Liver (tissue), 8 donors: ENCODE measurements at regions not wholly inside any gene's neighbourhood (a gene's known extent, or its start where the extent isn't known, plus 50 kb on each side); places are given as distances from the start of the nearest gene placed in this dataset.

Experiments
- DNase-seq: peaks from one replicate; pipeline ENCODE4 v3.0.0-alpha.2; 2017; ENCODE audit warnings: low spot score
- H3K27ac ChIP-seq, 2 donors: one replicate each; pipeline ENCODE4 v1.7.0; 2013; ENCODE audit warnings: inconsistent platforms in 2 of 2, low read length in 2 of 2, control low read depth in 1 of 2, low read depth in 1 of 2, mild to moderate bottlenecking in 1 of 2
- H3K27me3 ChIP-seq, 4 donors: one replicate each; pipeline versions ENCODE4 v1.6.1 to v1.7.0; 2013; ENCODE audit warnings: low read length in 3 of 4, inconsistent platforms in 1 of 4, mild to moderate bottlenecking in 1 of 4, moderate library complexity in 1 of 4; ENCODE audit not compliant: control insufficient read depth in 4 of 4, insufficient read depth in 4 of 4
- H3K36me3 ChIP-seq, 4 donors: one replicate each; pipeline versions ENCODE4 v1.6.1 to v1.7.0; 2013; ENCODE audit warnings: low read length in 3 of 4, mild to moderate bottlenecking in 3 of 4, low read depth in 1 of 4, moderate library complexity in 1 of 4; ENCODE audit not compliant: control insufficient read depth in 4 of 4, insufficient read depth in 3 of 4
- H3K4me1 ChIP-seq, 4 donors: one replicate each; pipeline versions ENCODE4 v1.6.1 to v1.7.0; 2013; ENCODE audit warnings: low read length in 3 of 4, mild to moderate bottlenecking in 3 of 4, moderate library complexity in 1 of 4; ENCODE audit not compliant: control insufficient read depth in 4 of 4, insufficient read depth in 4 of 4
- H3K4me3 ChIP-seq, 3 donors: one replicate each; pipeline versions ENCODE4 v1.6.1 to v1.7.0; 2013; ENCODE audit warnings: low read length in 3 of 3, control low read depth in 1 of 3, low read depth in 1 of 3, mild to moderate bottlenecking in 1 of 3
- H3K9ac ChIP-seq, 2 donors: one replicate each; pipeline ENCODE4 v1.7.0; 2013; ENCODE audit warnings: low read length in 2 of 2, mild to moderate bottlenecking in 2 of 2, moderate library complexity in 2 of 2, control low read depth in 1 of 2, low read depth in 1 of 2
- H3K9me3 ChIP-seq, 4 donors: one replicate each; pipeline versions ENCODE4 v1.6.1 to v1.7.0; 2013; ENCODE audit warnings: low read length in 3 of 4; ENCODE audit not compliant: control insufficient read depth in 4 of 4
- EGR1 ChIP-seq, 2 donors: IDR thresholded peaks; 2 replicates each; pipeline ENCODE4 v1.6.1; 2016 to 2018; ENCODE audit warnings: antibody characterized with exemption in 2 of 2, low read depth in 2 of 2
- FOXA1 ChIP-seq: IDR thresholded peaks from 2 replicates; pipeline ENCODE4 v1.6.1; 2016; ENCODE audit warnings: antibody characterized with exemption
- FOXA2 ChIP-seq: IDR thresholded peaks from 2 replicates; pipeline ENCODE4 v1.6.1; 2016; ENCODE audit warnings: antibody characterized with exemption
- GABPA ChIP-seq, 2 donors: IDR thresholded peaks in 1 of 2; conservative IDR thresholded peaks in 1 of 2; 2 replicates each; pipeline ENCODE4 v1.6.1; 2016; ENCODE audit warnings: antibody characterized with exemption in 2 of 2, mild to moderate bottlenecking in 1 of 2, moderate library complexity in 1 of 2
- HNF4A ChIP-seq, 2 donors: conservative IDR thresholded peaks; 2 replicates each; pipeline ENCODE4 v1.6.1; 2016; ENCODE audit warnings: antibody characterized with exemption in 2 of 2, mild to moderate bottlenecking in 2 of 2
- HNF4G ChIP-seq: IDR thresholded peaks from 2 replicates; pipeline ENCODE4 v1.6.1; 2016; ENCODE audit warnings: antibody characterized with exemption
- JUND ChIP-seq, 2 donors: IDR thresholded peaks; 2 replicates each; pipeline ENCODE4 v1.6.1; 2016; ENCODE audit warnings: antibody characterized with exemption in 2 of 2
- MAX ChIP-seq: IDR thresholded peaks from 2 replicates; pipeline ENCODE4 v1.6.1; 2016; ENCODE audit warnings: antibody characterized with exemption
- NR2F2 ChIP-seq: IDR thresholded peaks from 2 replicates; pipeline ENCODE4 v1.6.1; 2016; ENCODE audit warnings: antibody characterized with exemption
- RAD21 ChIP-seq, 2 donors: IDR thresholded peaks; 2 replicates each; pipeline ENCODE4 v1.6.1; 2016; ENCODE audit warnings: antibody characterized with exemption in 2 of 2, mild to moderate bottlenecking in 2 of 2
- REST ChIP-seq: IDR thresholded peaks from 2 replicates; pipeline ENCODE4 v1.6.1; 2016; ENCODE audit warnings: antibody characterized with exemption, mild to moderate bottlenecking
- RXRA ChIP-seq, 2 donors: IDR thresholded peaks; 2 replicates each; pipeline ENCODE4 v1.6.1; 2017 to 2018; ENCODE audit warnings: antibody characterized with exemption in 2 of 2, mild to moderate bottlenecking in 1 of 2
- SP1 ChIP-seq: IDR thresholded peaks from 2 replicates; pipeline ENCODE4 v1.6.1; 2018; ENCODE audit warnings: antibody characterized with exemption, mild to moderate bottlenecking
- TAF1 ChIP-seq: conservative IDR thresholded peaks from 2 replicates; pipeline ENCODE4 v1.6.1; 2016; ENCODE audit warnings: antibody characterized with exemption, mild to moderate bottlenecking
- YY1 ChIP-seq: IDR thresholded peaks from 2 replicates; pipeline ENCODE4 v1.6.1; 2016; ENCODE audit warnings: antibody characterized with exemption, mild to moderate bottlenecking
- WGBS: extraction: QIAGEN DNeasy Blood & Tissue Kit; methylation state at CpG from one replicate; pipeline ENCODE4 v1.1.7; 2013; 5-methylcytosine and 5-hydroxymethylcytosine counted together
- TF ChIP-seq, protein P1 (sequence below): fragments of 150-350 bp; IDR thresholded peaks from 2 replicates; pipeline ENCODE4 v1.5.1; 2017; ENCODE audit warnings: improper control_type of control experiment, low read depth, low read length; ENCODE audit not compliant: missing input control
- TF ChIP-seq, protein P2 (sequence below): IDR thresholded peaks from 2 replicates; pipeline ENCODE4 v1.6.1; 2016; ENCODE audit warnings: antibody characterized with exemption
- TF ChIP-seq, protein P3 (sequence below): IDR thresholded peaks from 2 replicates; pipeline ENCODE4 v1.6.1; 2016; ENCODE audit warnings: antibody characterized with exemption
- donor health status: healthy.
- donor health status: healthy.
- donor health status: healthy.
- donor health status: healthy.
- donor health status: healthy.

DNA sequence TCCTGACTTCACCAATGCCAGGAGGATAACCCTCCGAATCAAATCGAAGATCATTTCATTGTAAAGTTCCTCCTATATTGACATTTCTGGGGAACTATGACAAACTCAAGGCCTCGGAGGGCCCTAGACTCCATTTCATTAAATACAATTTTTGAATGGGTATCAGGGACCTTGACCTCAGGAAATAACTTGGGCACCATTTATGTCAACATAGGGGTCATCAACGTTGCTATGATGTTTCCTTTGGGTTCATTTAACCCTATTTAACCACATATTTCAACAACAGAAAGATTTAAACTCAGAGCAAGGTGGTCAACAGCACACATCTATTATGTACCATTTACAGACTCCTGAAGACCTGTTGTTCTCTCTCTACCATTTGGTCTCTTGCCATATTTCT, 395.1 kb downstream of the TRIML1 start:
- DNase-seq, result no peak
- peaks cover 0 to 9% (median 1%) of the 10 kb centered on the region in 4 donors for H3K9me3 ChIP-seq
- no peaks in the 10 kb centered on the region for H3K4me1 ChIP-seq
- H3K4me3 ChIP-seq, result no peak overlapping the region
- 60% methylated on average over 4 of the region's 4 CpGs for WGBS
- H3K9ac ChIP-seq, result no peak overlapping the region
- H3K27ac ChIP-seq, result no peak overlapping the region
- H3K27me3 ChIP-seq, result no peaks in the 10 kb centered on the region
- TF ChIP-seq, protein P1, sequence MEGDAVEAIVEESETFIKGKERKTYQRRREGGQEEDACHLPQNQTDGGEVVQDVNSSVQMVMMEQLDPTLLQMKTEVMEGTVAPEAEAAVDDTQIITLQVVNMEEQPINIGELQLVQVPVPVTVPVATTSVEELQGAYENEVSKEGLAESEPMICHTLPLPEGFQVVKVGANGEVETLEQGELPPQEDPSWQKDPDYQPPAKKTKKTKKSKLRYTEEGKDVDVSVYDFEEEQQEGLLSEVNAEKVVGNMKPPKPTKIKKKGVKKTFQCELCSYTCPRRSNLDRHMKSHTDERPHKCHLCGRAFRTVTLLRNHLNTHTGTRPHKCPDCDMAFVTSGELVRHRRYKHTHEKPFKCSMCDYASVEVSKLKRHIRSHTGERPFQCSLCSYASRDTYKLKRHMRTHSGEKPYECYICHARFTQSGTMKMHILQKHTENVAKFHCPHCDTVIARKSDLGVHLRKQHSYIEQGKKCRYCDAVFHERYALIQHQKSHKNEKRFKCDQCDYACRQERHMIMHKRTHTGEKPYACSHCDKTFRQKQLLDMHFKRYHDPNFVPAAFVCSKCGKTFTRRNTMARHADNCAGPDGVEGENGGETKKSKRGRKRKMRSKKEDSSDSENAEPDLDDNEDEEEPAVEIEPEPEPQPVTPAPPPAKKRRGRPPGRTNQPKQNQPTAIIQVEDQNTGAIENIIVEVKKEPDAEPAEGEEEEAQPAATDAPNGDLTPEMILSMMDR, result no peak
- no peaks in the 10 kb centered on the region for H3K36me3 ChIP-seq

GRCh38 chr4:188534917-188535316, 395.7 kb downstream of the TRIML1 start:
- H3K9me3 ChIP-seq, result peaks cover 0 to 9% (median 1%) of the 10 kb centered on the region in 4 donors
- H3K9ac ChIP-seq, result no peak overlapping the region
- 36% methylated on average over 6 of the region's 6 CpGs for WGBS
- H3K27ac ChIP-seq, result no peak overlapping the region
- no peaks in the 10 kb centered on the region for H3K36me3 ChIP-seq
- DNase-seq, result no peak
- H3K27me3 ChIP-seq, result no peaks in the 10 kb centered on the region
- no peaks in the 10 kb centered on the region for H3K4me1 ChIP-seq
- H3K4me3 ChIP-seq, result no peak overlapping the region
- TF ChIP-seq, protein P2, sequence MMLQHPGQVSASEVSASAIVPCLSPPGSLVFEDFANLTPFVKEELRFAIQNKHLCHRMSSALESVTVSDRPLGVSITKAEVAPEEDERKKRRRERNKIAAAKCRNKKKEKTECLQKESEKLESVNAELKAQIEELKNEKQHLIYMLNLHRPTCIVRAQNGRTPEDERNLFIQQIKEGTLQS, result no peak

DNA sequence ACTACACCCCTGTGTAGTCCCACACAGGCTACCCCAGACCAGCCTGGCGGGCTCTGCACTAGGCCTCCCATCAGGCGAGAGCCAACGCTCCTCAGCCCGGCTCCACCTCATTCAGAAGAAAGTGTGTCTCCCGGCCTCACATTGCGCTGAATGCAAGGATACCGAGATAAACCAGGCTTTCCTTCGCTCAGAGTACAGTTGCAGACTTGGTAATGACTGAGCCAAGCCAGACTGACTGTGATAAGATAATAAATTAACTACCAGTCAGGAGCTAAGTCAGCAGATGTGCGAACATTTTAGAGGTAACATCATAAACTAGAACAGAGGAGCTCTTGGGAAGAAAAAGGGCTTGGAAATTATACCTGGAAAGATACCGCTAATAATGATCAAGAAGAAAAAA, 397.6 kb downstream of the TRIML1 start:
- TF ChIP-seq RXRA (IDR thresholded peaks at IDR 0.05) (no peak), TAF1 (no peak), MAX (no peak), REST (no peak), EGR1 (IDR thresholded peaks at IDR 0.05; ENCODE audit: low read depth in 2 of 2) (no peak), HNF4G (no peak), FOXA2 (no peak), GABPA (IDR thresholded peaks at IDR 0.05 in 1 of 2, conservative IDR thresholded peaks at IDR 0.05 in 1 of 2) (no peak), SP1 (no peak), FOXA1 (no peak), HNF4A (conservative IDR thresholded peaks at IDR 0.05) (no peak), JUND (IDR thresholded peaks at IDR 0.05) (no peak), NR2F2 (no peak), YY1 (no peak), RAD21 (IDR thresholded peaks at IDR 0.05) (no peak)
- TF ChIP-seq, protein P2, result no peak
- TF ChIP-seq, protein P3, sequence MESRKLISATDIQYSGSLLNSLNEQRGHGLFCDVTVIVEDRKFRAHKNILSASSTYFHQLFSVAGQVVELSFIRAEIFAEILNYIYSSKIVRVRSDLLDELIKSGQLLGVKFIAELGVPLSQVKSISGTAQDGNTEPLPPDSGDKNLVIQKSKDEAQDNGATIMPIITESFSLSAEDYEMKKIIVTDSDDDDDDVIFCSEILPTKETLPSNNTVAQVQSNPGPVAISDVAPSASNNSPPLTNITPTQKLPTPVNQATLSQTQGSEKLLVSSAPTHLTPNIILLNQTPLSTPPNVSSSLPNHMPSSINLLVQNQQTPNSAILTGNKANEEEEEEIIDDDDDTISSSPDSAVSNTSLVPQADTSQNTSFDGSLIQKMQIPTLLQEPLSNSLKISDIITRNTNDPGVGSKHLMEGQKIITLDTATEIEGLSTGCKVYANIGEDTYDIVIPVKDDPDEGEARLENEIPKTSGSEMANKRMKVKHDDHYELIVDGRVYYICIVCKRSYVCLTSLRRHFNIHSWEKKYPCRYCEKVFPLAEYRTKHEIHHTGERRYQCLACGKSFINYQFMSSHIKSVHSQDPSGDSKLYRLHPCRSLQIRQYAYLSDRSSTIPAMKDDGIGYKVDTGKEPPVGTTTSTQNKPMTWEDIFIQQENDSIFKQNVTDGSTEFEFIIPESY, result no peak
- TF ChIP-seq, protein P1, result no peak
- Histone ChIP-seq H3K4me3 (no peak overlapping the region), H3K4me1 (no peaks in the 10 kb centered on the region), H3K9me3 (peaks cover 0 to 9% (median 0%) of the 10 kb centered on the region in 4 donors), H3K27me3 (no peaks in the 10 kb centered on the region), H3K36me3 (no peaks in the 10 kb centered on the region), H3K9ac (no peak overlapping the region), H3K27ac (no peak overlapping the region)
- 84% methylated on average over 10 of the region's 10 CpGs for WGBS
- no peak for DNase-seq
